Keratinocyte (primary cell): ENCODE measurements at regions not wholly inside any gene's neighbourhood (a gene's known extent, or its start where the extent isn't known, plus 50 kb on each side); places are given as distances from the start of the nearest gene placed in this dataset.

Experiments
- DNase-seq: peaks from one replicate; pipeline ENCODE4 v3.0.0-alpha.2; 2011; ENCODE audit warnings: low read depth, missing footprints, low spot score
- FAIRE-seq: peaks from 2 replicates; lab custom pipeline; 2011; peaks lifted over from hg19 to GRCh38; lab: Jason Lieb, UNC
- H2AFZ ChIP-seq: 2 replicates; pipeline ENCODE4 v1.6.0; 2012; ENCODE audit warnings: low read length, control low read depth, inconsistent platforms; ENCODE audit not compliant: control insufficient read depth
- H3K27ac ChIP-seq: 2 replicates; pipeline ENCODE4 v1.5.1; 2011; ENCODE audit warnings: low read length; ENCODE audit not compliant: control insufficient read depth, insufficient read depth
- H3K27me3 ChIP-seq: 3 replicates; pipeline ENCODE4 v1.6.0; 2011; ENCODE audit warnings: low read length; ENCODE audit not compliant: control insufficient read depth, insufficient read depth; ENCODE audit errors: extremely low read depth
- H3K36me3 ChIP-seq, 2 experiments: 2 replicates in 1 of 2; 3 replicates in 1 of 2; pipeline ENCODE4 v1.5.1; 2011; ENCODE audit warnings: low read length in 2 of 2, mild to moderate bottlenecking in 1 of 2; ENCODE audit not compliant: control insufficient read depth in 2 of 2, insufficient read depth in 2 of 2; ENCODE audit errors: extremely low read depth in 1 of 2
- H3K4me1 ChIP-seq: 3 replicates; pipeline ENCODE4 v1.5.1; 2011; ENCODE audit warnings: low read length; ENCODE audit not compliant: control insufficient read depth, insufficient read depth; ENCODE audit errors: extremely low read depth
- H3K4me2 ChIP-seq: 3 replicates; pipeline ENCODE4 v1.6.0; 2011; ENCODE audit warnings: low read depth, low read length; ENCODE audit not compliant: control insufficient read depth, insufficient read depth; ENCODE audit errors: extremely low read depth
- H3K4me3 ChIP-seq, 3 experiments: fragments of 200-600 bp in 1 of 3; sonication (generic) in 1 of 3; 2 replicates in 2 of 3; 3 replicates in 1 of 3; pipeline ENCODE4 v1.5.1; 2011 to 2016; ENCODE audit warnings: low read length in 3 of 3, mild to moderate bottlenecking in 3 of 3, control low read depth in 2 of 3, inconsistent platforms in 1 of 3, low read depth in 1 of 3, mixed read lengths in 1 of 3, mixed run types in 1 of 3, moderate library complexity in 1 of 3; ENCODE audit not compliant: control insufficient read depth in 2 of 3, insufficient read depth in 2 of 3; ENCODE audit errors: extremely low read depth in 1 of 3
- H3K79me2 ChIP-seq: 2 replicates; pipeline ENCODE4 v1.6.0; 2012; ENCODE audit warnings: low read length; ENCODE audit not compliant: control insufficient read depth, insufficient read depth
- H3K9ac ChIP-seq: 3 replicates; pipeline ENCODE4 v1.6.0; 2011; ENCODE audit warnings: low read length; ENCODE audit not compliant: control insufficient read depth, insufficient read depth; ENCODE audit errors: extremely low read depth
- H3K9me1 ChIP-seq: 3 replicates; pipeline ENCODE4 v1.6.0; 2011; ENCODE audit warnings: low read length; ENCODE audit not compliant: control insufficient read depth, insufficient read depth; ENCODE audit errors: extremely low read depth
- H3K9me3 ChIP-seq: 2 replicates; pipeline ENCODE4 v1.5.1; 2012; ENCODE audit warnings: low read depth, low read length; ENCODE audit not compliant: control insufficient read depth
- H4K20me1 ChIP-seq: 3 replicates; pipeline ENCODE4 v1.6.0; 2011; ENCODE audit warnings: low read length; ENCODE audit not compliant: control insufficient read depth, insufficient read depth; ENCODE audit errors: extremely low read depth
- CTCF ChIP-seq, 3 experiments: IDR thresholded peaks in 1 of 3; conservative IDR thresholded peaks in 1 of 3; optimal IDR thresholded peaks in 1 of 3; 2 replicates in 2 of 3; 3 replicates in 1 of 3; pipeline versions ENCODE3 to v1.5.1; 2011; ENCODE audit warnings: low read length in 3 of 3, mild to moderate bottlenecking in 3 of 3, moderate library complexity in 2 of 3, control low read depth in 1 of 3, inconsistent platforms in 1 of 3; ENCODE audit not compliant: insufficient read depth in 2 of 3; ENCODE audit errors: extremely low read depth in 1 of 3
- EZH2 ChIP-seq: IDR thresholded peaks from one replicate; pipeline ENCODE4 v1.6.1; 2012; ENCODE audit warnings: inconsistent platforms, mild to moderate bottlenecking, low read length, moderate library complexity
- dilution Hi-C: fragments of 300-500 bp; cut with MboI; formaldehyde crosslinking; loops from one replicate; pipeline ENCODE4 v1.7.0; 2020; ENCODE audit warnings: low sequenced_read_pairs; ENCODE audit not compliant: extremely low pct_ligation_motif_present

GRCh38 chr1:196144588-196144987 is 463.7 kb downstream of the KCNT2 start:
- Histone ChIP-seq H3K27ac (no peak overlapping the region), H2AFZ (no peak overlapping the region), H3K79me2 (no peaks in the 10 kb centered on the region), H3K36me3 (no peaks in the 10 kb centered on the region), H3K9me3 (no peaks in the 10 kb centered on the region), H3K27me3 (no peaks in the 10 kb centered on the region), H3K9me1 (no peaks in the 10 kb centered on the region), H3K4me3 (no peak overlapping the region), H3K9ac (no peak overlapping the region), H3K4me1 (no peaks in the 10 kb centered on the region), H3K4me2 (no peak overlapping the region), H4K20me1 (no peaks in the 10 kb centered on the region)
- FAIRE-seq (no peak), DNase-seq (no peak)
- TF ChIP-seq EZH2 (no peak), CTCF (optimal IDR thresholded peaks at IDR 0.05 in 1 of 3, IDR thresholded peaks at IDR 0.05 in 1 of 3, conservative IDR thresholded peaks at IDR 0.05 in 1 of 3; ENCODE audit: extremely low read depth in 1 of 3, insufficient read depth in 2 of 3, low read length in 3 of 3) (peak in 1 of 3 experiments; percentile 12)
- dilution Hi-C loops, result no loop called here

- H3K27me3 ChIP-seq, result no peaks in the 10 kb centered on the region
- DNase-seq (no peak), FAIRE-seq (no peak)
- no peak overlapping the region for H2AFZ ChIP-seq
- H3K27ac ChIP-seq, result no peak overlapping the region
- no peaks in the 10 kb centered on the region for H3K9me1 ChIP-seq
- H4K20me1 ChIP-seq, result no peaks in the 10 kb centered on the region
- no peak for TF ChIP-seq EZH2
- peak in 1 of 3 experiments; percentile 6 for TF ChIP-seq CTCF (optimal IDR thresholded peaks at IDR 0.05 in 1 of 3, IDR thresholded peaks at IDR 0.05 in 1 of 3, conservative IDR thresholded peaks at IDR 0.05 in 1 of 3; ENCODE audit: extremely low read depth in 1 of 3, insufficient read depth in 2 of 3, low read length in 3 of 3)
- H3K9ac ChIP-seq, result no peak overlapping the region
- H3K4me3 ChIP-seq, result no peak overlapping the region
- H3K9me3 ChIP-seq, result no peaks in the 10 kb centered on the region
- dilution Hi-C loops, result no loop called here
- H3K79me2 ChIP-seq, result no peaks in the 10 kb centered on the region
- H3K4me2 ChIP-seq, result no peak overlapping the region
- H3K36me3 ChIP-seq, result no peaks in the 10 kb centered on the region
- no peaks in the 10 kb centered on the region for H3K4me1 ChIP-seq
Measured at GRCh38 chr1:196143602-196144342, 464.5 kb downstream of the KCNT2 start.
